GM12874 (cell line): ENCODE measurements at regions not wholly inside any gene's neighbourhood (a gene's known extent, or its start where the extent isn't known, plus 50 kb on each side); places are given as distances from the start of the nearest gene placed in this dataset.

Experiments
- TF ChIP-seq, protein P1 (sequence below): IDR thresholded peaks from 2 replicates; pipeline ENCODE4 v1.5.1; 2011; ENCODE audit warnings: low read depth, mild to moderate bottlenecking, control low read depth, low read length, moderate library complexity; ENCODE audit not compliant: insufficient read depth

DNA sequence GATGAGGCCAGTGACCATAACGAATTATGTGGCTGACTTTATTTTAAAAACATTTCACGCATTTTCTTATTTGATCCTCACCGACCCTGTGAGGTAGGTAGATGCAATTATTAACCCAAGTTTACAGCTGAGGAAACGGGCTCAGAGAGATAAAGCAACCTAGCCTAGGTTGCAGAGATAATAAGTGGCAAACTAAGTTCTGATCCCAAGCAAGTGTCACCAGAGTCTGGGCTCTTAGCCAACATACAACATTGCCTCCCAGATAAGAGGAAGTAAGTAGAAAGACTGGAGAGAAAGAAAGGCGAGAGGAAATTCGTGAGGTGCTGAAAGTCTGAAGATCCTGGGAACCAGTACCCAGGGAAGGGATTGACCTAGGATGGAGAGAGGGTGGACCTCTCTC lies 77.4 kb upstream of the GPR50 start:
- TF ChIP-seq, protein P1, sequence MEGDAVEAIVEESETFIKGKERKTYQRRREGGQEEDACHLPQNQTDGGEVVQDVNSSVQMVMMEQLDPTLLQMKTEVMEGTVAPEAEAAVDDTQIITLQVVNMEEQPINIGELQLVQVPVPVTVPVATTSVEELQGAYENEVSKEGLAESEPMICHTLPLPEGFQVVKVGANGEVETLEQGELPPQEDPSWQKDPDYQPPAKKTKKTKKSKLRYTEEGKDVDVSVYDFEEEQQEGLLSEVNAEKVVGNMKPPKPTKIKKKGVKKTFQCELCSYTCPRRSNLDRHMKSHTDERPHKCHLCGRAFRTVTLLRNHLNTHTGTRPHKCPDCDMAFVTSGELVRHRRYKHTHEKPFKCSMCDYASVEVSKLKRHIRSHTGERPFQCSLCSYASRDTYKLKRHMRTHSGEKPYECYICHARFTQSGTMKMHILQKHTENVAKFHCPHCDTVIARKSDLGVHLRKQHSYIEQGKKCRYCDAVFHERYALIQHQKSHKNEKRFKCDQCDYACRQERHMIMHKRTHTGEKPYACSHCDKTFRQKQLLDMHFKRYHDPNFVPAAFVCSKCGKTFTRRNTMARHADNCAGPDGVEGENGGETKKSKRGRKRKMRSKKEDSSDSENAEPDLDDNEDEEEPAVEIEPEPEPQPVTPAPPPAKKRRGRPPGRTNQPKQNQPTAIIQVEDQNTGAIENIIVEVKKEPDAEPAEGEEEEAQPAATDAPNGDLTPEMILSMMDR, result no peak

DNA sequence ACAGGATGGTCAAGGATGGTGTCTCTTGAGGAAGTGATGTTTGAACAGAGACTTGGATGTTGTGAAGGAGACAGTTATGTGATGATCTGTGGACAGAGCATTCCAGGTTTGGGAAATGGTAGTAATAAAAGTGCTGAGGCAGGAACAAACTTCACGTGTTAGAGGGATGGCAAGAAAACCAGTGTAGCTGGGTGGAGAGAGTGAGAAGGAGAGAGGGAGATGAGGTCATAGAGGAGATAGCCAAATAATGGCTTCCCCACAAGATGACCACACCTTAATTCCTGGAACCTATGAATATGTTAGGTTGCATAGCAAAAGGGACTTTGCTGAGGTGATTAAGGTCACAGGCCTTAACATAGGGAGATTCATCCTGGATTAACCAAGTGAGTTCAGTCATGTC lies 75.6 kb upstream of the GPR50 start:
- TF ChIP-seq, protein P1, result no peak
